NCI-H1436 (cell line): ENCODE measurements at regions not wholly inside any gene's neighbourhood (a gene's known extent, or its start where the extent isn't known, plus 50 kb on each side); places are given as distances from the start of the nearest gene placed in this dataset.

Source experiments
- DNase-seq: peaks from one replicate; lab custom pipeline; 2025; lab: John Stamatoyannopoulos, UW

DNA sequence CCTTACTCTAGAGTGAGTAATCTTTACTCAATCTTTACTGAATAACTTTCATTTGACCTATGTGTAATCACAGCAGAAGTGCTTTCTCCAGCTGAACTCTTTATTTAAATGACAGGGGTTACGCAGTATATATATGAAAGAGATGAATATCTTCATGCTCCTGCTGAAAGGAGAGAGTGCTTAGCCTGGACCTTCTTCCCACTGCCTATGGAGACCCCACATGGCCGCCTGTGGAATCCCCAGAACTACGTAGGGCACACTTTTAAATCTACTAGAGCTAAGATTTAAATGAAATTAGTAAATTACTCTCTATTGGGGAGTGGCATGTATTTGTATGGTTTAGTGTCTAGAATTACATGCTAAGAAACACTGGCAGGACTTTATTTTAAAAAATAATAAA, 391.2 kb downstream of the ANKRD50 start:
- DNase-seq, result no peak

- DNase-seq, result peak; percentile 40
Measured at GRCh38 chr4:124322234-124323065, 390.1 kb downstream of the ANKRD50 start.

DNA sequence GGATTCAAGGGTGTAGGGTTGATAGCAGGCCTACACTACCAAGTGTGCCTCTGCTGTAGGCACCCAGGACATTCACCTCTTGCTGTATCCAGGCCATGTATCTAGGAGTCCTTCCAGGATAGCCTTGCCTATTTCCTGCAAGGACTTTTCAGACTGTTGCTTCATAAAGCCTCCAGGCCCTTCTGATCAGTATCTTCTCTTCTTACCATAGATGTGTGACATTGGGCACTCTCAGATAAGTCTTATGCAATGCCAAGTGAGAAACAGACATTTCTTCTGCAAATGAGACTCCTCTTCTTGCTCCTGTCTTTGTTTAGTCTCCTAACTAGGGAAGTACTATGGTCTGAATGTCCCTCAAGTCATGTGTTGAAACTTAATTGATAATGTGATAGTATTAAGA, 386.8 kb downstream of the ANKRD50 start:
- no peak for DNase-seq

DNA sequence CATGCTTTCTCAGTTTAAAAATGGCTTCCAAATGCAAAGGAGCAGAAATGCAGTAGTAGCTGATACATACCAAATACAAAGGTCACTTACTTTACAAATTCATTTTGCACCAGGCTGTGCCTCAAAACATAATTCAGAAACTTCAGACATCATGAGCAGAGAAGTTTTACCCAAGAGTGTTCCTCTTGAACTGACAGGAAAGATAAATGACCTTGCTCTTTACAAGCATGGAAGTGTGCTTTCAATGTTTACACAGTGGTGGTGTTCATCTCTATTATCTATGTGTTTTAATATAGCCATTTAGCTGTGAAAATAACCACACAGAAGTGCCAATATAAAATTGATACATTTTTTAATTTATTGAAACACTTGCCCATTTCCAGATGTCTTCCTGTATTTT, 383.4 kb downstream of the ANKRD50 start:
- DNase-seq, result no peak

- DNase-seq, result no peak
Measured at GRCh38 chr4:124330045-124330444, 382.5 kb downstream of the ANKRD50 start.

- DNase-seq, result no peak
Measured at GRCh38 chr4:124331781-124332180, 380.8 kb downstream of the ANKRD50 start.

DNA sequence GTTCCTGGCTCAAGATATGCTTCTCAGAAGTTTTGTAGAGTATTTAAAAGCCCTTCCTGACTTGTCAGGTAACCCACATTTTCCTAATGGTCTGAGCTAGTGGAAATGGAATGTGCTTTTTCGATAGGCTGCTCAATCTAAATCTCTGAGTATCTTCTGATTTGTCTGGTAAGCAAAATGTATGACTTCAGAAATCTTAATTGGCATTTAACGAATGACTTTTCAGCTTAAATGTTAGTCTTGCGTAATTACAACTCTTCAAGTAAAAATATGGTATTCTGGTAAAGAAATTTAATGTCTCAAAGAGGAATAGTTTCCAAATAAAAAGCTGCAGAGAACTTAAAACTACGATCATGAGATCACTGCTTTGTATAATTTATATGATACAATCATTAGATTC, 379.1 kb downstream of the ANKRD50 start:
- DNase-seq, result no peak

DNA sequence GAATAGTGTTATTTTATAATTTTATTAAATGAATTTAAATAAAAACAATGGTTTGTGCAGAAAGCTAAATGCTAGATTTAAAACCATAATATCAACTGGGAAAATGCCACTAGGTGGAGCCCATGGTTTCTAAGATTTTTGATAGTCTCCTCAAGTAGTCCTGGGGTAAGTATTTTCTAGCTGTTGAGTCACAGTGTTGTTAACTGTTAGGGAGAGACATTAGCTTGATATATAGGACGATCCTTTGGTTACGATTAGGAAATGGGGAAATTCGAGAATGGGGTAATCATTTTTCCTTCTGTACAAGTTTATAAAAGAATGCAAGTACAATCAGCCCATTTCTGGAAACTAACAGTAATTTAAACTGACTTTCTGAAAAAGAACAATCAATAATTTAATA, 378.4 kb downstream of the ANKRD50 start:
- peak; percentile 24 for DNase-seq

- DNase-seq, result no peak
Measured at GRCh38 chr4:124337874-124338273, 374.7 kb downstream of the ANKRD50 start.

DNA sequence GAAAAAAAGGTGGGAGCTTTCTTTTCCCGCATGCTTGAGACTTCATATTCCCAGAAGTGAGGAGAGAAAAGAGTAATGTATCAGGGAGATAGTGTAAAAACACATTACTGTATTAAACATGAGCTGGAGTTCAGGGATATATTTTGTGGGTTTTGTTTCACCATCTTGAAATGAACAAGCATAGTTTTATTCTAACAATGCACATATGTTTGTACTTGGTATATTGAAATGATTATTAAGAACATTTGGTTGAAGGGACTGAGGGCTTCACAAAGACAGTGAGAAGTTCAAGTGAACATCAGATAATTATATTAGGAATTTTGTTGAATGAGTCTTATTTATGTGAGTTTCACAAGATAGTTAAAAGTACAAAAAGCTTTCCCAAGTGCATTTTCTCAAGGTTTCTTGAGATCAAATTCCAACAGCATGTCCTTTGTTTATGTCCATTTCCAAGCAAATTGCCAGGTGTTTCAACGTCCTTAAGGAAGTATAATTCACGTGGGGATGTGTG, 368.8 kb downstream of the ANKRD50 start:
- DNase-seq, result no peak

DNA sequence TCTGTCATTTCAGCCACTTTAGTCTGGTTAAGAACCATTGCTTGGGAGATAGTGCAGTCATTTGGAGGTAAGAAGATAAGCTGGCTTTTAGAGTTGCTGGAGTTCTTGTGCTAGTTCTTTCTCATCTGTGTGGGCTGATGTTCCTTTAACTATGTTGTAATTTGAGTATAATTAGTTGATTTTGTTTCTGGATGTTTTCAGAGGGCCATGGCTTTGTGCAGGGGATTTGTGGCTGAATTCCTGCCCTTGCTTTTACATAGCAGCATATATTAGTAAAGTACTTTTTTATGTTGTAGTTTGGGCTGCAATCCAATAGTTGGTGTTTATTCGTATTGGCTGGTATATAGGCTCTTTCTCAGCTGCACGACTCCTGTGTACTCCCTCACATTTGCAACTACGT, 339.6 kb downstream of the ANKRD50 start:
- DNase-seq, result no peak

- DNase-seq, result no peak
Measured at GRCh38 chr4:124386163-124386562, 326.4 kb downstream of the ANKRD50 start.

DNA sequence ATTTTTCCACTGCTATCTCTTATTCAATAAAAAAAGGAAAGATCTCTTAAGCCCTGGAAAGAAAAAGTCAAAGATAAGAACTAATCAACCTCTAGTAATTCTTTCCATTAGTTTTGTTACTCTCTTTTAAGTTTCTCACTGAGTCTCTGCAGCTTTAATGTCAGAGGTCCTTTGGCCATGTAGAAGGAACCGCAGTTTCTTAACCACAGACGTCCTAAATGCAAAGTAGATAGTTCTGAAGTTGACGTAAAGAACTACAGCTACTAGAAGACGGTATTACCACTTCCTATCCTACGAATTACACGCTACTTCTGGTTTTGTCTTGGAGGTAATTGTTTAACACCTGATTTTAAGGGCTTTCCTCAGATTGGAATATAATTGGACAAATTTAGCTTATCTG, 325.9 kb downstream of the ANKRD50 start:
- no peak for DNase-seq

DNA sequence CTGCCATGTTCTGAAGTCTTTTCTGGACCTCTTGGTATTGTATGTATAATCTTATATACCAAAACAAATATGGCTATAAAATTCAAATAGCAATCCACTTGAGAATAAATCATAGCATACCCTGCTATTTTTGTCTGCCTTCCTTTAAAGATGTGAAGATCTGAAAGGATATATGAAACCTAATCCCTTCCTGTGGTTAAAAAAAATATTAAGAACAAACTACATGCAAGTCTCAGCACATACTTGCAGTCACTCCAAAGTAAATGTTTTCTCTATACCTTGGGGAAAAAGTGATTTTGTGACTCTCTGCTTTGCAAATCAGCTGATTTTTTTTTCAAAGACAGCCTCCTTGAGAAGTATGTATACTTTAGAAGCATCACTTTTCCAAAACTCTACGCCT, 322.9 kb downstream of the ANKRD50 start:
- no peak for DNase-seq

- no peak for DNase-seq
Measured at GRCh38 chr4:124390861-124391260, 321.7 kb downstream of the ANKRD50 start.

GRCh38 chr4:124396333-124396732, 316.2 kb downstream of the ANKRD50 start:
- no peak for DNase-seq

DNA sequence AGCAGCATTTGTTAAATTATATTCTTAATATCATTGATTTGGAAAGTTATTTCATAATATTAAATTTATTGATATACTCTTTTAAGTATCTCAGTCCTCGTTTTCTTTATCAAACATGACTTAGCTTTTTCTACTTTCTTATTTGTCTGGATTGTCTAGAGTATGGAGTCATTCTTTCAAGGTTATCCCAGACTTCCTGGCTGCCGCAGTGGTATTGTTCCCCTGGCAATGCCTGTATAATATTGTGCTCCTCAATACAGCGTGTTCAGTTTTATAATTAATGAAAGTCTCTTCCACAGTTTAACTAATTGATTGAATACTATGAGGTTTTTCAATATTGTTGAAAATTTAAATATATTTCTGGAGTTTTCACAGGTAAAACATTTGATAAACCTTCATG, 310.9 kb downstream of the ANKRD50 start:
- DNase-seq, result no peak

DNA sequence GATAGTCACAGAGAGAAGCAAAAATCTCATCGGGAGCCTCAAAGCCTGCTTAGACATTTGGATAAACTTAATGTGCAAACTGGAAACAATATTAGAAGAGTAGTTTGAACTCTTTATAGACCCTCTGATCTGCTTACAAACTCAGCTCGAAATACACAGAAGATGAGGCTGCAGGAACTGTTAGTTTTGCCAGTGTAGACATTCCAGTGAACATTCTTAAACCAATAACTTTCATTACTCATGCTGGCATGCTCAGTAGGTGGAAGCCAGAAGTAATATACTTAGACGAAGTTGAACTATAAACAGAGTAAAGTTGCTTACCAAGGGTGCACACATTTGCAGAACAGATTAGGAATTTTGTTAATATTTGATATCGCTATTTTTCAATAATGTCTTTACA, 303.5 kb downstream of the ANKRD50 start:
- no peak for DNase-seq

DNA sequence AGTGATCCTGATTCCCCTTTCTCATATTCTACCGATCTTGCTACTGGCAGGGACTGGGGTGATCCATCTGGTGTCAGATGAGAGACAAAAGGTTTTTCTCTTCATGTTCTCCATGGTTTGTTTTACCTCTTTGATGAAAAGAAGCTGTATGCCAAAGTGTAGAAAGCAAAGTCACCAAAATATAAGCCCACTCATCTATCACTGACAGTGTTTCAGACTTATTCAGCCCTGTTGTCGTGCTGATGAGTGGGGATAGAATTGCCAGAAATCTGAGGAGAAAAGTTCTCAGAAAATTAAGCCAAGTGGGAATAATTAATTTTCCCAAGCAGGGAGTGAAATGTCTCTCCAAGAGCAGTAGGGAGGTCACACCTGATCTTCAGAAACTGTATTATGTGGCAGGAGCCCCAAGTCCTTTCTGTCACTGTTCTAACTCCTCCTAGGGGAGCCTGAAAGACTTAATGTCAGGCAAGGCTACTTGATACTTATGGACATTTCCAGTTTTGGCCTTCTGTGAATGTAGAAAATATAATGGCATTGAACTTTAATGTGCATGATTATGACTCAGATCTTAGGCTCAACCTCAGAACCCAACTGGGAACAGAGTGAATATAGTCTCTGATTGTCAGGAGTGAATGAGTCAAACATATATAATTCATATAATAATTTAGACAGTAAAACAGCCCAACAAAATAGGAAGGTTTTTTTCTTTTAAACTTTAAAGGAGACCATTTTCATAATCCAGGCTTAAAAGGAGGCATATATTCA, 298.1 kb downstream of the ANKRD50 start:
- no peak for DNase-seq

GRCh38 chr4:124415146-124415545, 297.4 kb downstream of the ANKRD50 start:
- no peak for DNase-seq

DNA sequence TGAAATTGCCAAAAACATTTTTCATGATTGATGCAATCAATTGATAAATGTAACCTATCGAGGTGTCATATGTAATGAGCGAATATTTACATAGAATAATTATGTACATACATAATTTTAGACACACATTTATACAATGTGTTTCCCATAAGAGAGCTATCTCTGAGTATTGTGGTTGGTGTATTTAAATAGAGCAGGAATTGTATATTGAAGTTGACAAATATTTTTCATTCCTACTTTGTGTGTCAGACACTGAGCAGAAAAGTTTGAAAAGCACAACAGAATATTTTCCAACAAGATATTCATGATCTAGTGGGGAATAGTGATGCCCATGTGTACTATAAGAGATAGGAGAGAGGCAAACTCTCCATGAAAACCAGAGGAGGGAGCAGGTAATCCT, 295.2 kb downstream of the ANKRD50 start:
- no peak for DNase-seq

DNA sequence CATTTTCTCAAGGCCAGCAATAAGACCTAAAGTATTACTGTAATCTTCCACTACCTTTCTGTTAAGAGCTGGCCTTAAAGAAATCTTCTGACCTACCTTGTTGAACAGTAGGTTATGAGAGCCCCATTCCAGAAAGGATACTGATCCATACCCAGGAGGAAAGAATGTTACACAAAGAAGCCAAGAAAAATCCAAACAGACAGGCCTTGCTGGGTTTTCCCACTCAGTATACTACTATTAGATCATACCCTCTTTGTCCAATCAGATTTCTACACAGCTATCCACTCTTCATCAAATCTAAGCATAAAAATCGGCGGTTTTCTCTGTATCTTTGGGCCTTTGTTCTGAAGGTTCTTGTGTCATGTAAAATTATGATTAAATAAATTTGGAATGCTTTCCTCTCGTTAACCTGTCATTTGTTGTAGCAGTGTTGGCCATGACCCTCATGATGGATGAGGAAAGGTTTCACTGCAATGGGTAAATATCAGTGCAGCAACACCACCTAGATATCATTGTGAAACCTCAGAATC, 292.3 kb downstream of the ANKRD50 start:
- no peak for DNase-seq

- no peak for DNase-seq
Measured at GRCh38 chr4:124423160-124423559, 289.4 kb downstream of the ANKRD50 start.
